HG03442 (cell line): ENCODE measurements at regions not wholly inside any gene's neighbourhood (a gene's known extent, or its start where the extent isn't known, plus 50 kb on each side); places are given as distances from the start of the nearest gene placed in this dataset.
"Not testable (repeated sequence)": the region's sequence is repeated elsewhere in the genome, so short reads cannot be mapped to it uniquely, and the experiment has no call there.

Experiments
- ATAC-seq: cut with Tn5 transposase; IDR thresholded peaks from one replicate; pipeline ENCODE4 v1.9.1; 2021; ENCODE audit warnings: mild to moderate bottlenecking, moderate library complexity; ENCODE audit not compliant: unreplicated experiment

GRCh38 chr6:79810185-79810705 is 137.1 kb downstream of the ELOVL4 start:
- ATAC-seq: no peak

GRCh38 chr6:79808921-79809320 is 138.4 kb downstream of the ELOVL4 start:
- ATAC-seq: no peak

- ATAC-seq: not testable (repeated sequence)
Measured at GRCh38 chr6:79806661-79807060, 140.7 kb downstream of the ELOVL4 start.

DNA sequence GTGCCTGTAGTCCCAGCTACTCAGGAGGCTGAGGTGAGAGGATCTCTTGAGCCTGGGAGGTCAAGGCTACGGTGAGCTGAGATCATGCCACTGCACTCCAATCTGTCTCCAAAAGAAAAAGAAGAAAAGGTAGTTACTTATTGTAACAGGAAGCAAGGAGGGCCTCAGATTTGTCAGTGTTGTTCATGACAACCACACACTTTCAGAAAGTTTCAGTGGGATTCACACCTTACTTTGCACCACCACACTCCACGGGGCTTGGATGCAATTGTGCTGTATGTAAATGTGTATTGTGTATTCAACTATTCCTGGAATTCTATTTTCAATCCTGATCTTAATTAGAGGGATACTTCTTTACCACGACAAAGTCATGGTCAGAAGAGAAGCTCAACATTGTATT is 142.6 kb downstream of the ELOVL4 start:
- no peak for ATAC-seq

- no peak for ATAC-seq
Measured at GRCh38 chr6:79803917-79804316, 143.4 kb downstream of the ELOVL4 start.

DNA sequence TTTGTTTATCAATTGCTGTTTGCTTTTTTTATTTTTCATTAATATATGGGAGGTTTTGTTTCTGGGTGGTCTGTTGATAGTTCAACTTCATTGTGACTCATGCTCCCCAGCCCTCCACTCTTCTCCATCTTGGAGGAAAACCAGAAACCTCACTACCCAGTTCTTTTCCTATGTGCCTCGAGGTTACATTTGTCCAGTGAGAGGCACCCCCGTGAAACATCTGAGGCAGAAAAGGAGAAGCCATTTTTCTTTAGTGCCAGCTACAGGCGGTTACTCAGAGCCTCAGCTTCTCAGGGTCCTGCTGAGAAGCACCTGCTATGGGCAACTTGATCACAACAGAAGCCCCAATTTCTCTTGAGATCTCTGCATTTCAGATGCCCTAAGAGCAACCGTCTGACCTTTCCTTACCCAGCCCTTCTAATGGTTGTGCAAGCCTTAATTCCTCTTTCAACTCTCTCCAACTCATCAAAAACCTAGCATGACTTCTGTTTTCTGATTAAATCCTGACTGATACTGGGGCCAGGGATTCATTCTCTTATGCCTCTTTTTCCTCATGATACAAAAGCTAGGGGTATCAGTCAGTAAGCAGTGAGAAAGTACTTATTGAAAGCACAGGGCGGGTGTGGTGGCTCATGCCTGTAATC is 144.6 kb downstream of the ELOVL4 start:
- no peak for ATAC-seq

GRCh38 chr6:79801362-79801761 is 146.0 kb downstream of the ELOVL4 start:
- ATAC-seq: no peak

GRCh38 chr6:79798841-79799240 is 148.5 kb downstream of the ELOVL4 start:
- ATAC-seq: no peak

GRCh38 chr6:79797912-79798311 is 149.4 kb downstream of the ELOVL4 start:
- ATAC-seq: no peak

DNA sequence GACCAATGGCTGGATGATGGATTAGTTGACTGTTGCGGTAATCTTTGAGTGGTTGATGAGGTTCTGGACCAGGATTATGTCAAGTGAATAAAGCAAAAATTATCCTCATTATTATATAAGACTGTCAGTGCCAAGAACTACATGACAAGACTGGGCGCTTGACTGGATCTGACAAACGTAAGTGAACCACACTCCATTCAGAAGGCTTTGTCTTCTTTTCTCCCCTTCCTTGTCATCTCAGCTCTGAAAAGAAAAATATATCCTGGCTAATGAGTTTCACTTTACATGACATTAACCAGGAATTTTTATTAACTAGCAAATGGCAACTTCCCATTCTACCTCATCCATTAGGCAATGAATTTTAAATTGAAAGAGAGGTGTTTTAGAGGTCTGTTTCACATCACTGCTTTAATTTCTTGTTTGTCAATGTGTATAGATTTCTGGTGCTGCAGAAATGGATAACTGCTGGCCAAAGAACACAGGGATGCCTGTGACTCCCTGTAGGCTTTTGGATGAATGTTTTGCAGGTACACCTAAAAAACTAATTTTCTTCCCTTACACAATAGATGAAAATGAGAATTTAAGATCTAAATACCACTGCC is 150.1 kb downstream of the ELOVL4 start:
- no peak for ATAC-seq

DNA sequence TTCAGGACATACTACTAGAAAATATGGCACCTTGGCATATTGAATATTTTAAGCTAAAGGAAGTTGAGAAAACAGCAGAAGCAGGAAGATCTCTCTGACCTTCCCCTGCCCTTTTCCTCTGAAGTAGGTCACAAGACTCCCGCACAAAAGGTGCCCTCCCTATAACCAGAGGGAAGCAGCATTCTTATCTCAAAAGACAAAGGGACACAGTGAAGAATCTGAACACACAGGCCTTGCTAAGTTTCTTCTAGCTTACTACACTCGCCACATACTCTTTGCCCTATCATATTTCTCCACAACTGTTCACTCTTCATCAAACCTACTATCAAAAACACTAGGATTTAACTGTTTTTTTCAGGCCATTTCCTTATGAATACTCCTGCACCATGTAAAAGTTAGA is 151.2 kb downstream of the ELOVL4 start:
- ATAC-seq: no peak

DNA sequence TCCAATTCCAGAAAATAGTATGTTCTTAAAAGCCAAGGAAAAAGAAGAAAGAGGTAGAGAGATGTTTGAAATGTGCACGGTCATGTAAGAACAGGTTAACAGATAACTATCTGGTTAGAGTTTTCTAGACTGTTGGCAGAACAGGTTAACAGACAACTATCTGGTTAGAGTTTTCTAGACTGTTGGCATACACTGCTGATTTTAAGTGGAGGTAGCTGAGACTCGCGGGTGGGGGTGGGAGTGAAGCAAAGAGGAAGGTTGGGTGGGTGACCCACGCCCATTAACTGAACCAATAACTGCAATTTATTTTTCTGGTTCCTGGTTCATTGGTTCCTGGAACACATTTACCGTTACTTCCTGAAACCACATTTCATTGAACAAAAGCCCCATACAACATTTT is 157.5 kb downstream of the ELOVL4 start:
- ATAC-seq: no peak

- ATAC-seq: no peak
Measured at GRCh38 chr6:79788756-79789155, 157.6 kb downstream of the SH3BGRL2 start.

DNA sequence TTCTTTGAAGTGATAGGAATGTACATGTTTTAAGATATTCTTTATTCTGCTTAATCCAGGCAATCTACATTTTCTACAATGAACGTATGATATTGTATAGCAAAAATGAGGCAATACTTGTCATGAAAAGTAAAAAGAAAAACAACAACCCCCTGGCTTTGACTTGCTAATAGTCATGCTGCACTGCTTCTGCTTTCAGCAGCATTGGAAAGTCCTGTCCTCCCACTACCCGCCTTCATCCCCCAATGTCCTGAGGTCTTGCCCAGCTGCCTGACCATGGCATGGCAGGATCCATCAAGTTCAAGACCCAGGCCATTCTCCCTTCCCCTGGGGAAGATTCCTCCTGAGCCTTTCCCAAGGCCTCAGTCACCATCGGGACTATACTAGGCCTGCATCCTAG is 156.5 kb downstream of the SH3BGRL2 start:
- no peak for ATAC-seq

GRCh38 chr6:79784395-79784753 is 153.2 kb downstream of the SH3BGRL2 start:
- ATAC-seq: no peak

DNA sequence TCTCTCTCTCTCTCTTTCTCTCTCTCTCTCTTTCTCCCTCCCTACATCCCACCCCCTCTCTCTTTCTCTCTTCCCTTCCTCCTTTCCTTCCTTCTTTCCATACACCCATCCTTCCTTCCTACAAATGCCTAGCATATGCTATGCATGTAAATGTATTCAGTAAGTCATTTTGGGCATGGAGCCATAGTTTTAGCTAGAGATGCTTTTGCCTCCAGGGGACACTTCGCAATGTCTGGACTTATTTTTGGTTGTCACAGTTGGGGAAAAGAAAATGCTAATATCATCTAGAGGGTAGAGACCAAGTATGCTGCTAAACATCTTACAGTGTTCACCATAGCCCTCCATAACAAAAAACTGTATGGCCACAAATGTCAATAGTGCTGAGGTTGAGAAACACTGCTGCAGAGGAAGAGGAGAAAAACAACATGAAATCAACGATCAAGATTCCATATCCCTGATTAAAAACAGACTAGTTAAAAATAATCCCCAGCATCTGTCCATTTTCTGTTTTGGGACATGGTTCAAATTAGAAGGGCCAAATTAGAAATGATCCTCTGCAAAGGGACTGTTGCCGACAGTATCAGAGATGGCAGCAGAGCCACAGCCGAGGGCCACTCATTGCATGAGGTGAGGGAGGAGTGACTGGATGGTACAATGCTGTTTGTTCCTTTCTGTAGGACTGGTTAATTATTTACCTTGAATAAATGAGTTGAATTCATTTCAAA is 152.7 kb downstream of the SH3BGRL2 start:
- ATAC-seq: no peak

GRCh38 chr6:79782792-79783580 is 151.9 kb downstream of the SH3BGRL2 start:
- ATAC-seq: no peak

DNA sequence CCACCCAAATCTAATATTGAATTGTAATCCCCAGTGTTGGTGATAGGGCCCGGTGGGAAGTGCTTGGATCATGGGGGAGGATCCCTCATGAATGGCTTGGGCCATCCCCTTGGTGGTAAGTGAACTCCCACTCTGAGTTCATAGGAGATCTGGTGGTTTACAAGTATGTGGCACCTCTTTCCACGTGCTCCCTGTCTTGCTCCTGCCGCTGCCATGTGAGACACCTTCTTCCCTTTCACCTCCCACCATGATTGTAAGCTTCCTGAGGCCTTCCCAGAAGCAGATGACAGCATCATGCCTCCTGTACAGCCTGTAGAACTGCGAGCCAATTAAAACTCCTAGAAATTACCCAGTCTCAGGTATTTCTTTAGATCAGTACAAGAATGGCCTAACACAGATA is 150.8 kb downstream of the SH3BGRL2 start:
- ATAC-seq: no peak

DNA sequence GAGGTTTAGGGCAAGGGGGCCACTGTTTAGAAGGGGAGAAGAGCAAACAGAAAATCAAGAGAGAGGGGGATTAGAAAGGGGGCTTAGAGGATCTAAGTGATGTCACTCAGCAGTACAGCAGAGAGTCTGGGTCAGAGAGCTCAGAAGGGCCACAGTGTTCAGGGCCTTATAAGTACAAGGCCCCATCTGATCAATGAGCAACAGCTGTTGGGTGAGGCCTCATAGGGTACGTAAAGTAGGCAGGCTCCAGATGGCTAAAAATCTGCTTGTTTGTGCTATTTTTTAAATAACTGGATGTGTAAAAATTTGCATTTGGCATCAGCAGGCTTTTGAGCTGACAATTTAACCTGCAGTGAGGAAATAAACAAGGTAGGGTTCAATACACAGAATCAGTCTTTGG is 149.8 kb downstream of the SH3BGRL2 start:
- no peak for ATAC-seq

DNA sequence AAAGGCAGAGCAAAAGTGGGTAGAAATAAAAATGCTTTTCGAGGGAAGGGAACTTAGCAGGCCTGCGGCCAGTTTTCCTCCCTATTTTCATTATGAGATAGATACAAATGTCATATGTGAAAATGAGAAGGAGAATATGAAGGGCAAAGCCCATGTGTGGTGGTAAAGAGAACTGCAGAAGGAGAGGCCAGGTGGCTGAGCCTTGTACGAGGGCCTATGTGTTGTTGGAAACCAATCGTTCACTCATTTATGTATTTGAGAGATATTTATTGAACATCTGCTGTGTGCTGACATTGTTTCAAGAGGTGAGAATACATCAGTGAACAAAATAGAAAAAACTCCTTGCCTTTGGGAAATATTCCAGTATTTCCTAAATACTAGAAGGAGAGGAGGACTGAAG is 147.7 kb downstream of the SH3BGRL2 start:
- ATAC-seq: no peak
